Lower leg skin (tissue), 4 donors: ENCODE measurements at regions not wholly inside any gene's neighbourhood (a gene's known extent, or its start where the extent isn't known, plus 50 kb on each side); places are given as distances from the start of the nearest gene placed in this dataset.

Experiments
- DNase-seq, 2 donors: peaks; one replicate each; pipeline ENCODE4 v3.0.0-alpha.2; 2019; ENCODE audit warnings: low spot score in 2 of 2
- H3K4me3 ChIP-seq: fragments of 200-600 bp; sonication (generic); 2 replicates; pipeline ENCODE4 v1.5.1; 2017; ENCODE audit warnings: mild to moderate bottlenecking, low read depth; ENCODE audit not compliant: poor library complexity, severe bottlenecking
- POLR2A ChIP-seq, 2 donors: fragments of 450-650 bp; IDR thresholded peaks; one replicate each; pipeline ENCODE4 v1.6.1; 2016 to 2017; ENCODE audit warnings: antibody characterized with exemption in 2 of 2, mild to moderate bottlenecking in 1 of 2, moderate library complexity in 1 of 2
- WGBS, 2 donors: methylation state at CpG; one replicate each; pipeline ENCODE4 v1.1.5; 2018; 5-methylcytosine and 5-hydroxymethylcytosine counted together
- intact Hi-C: fragments of 100-400 bp; cut with DNase I; formaldehyde crosslinking; loops from one replicate; pipeline ENCODE4 v1.15.0; 2023; ENCODE audit warnings: low total_unique reads
- TF ChIP-seq, protein P1 (sequence below), 3 donors: fragments of 450-650 bp; IDR thresholded peaks; one replicate each; pipeline ENCODE4 v1.5.1; 2016; ENCODE audit warnings: antibody characterized with exemption in 3 of 3, mild to moderate bottlenecking in 3 of 3, moderate library complexity in 2 of 3

DNA sequence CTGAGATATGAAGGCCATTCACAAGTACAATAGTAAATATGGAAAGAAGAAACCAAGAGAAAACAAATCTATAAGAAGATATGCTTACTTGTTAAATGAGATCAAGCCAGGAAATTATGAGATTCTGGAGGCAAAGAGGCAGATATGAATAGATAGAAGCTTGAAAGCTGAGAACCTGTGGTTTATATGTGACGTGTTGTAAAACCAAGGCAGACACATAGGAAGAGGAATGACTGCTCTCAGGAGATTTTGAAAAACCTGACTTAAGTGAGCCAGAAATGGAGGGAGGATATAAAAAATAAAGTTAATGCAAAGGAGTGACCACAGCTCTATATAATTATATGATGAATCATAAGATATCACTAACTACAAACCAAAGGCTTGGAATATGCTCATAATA is 1160.5 kb upstream of the CNTN5 start:
- no peak for TF ChIP-seq POLR2A (IDR thresholded peaks at IDR 0.05)
- TF ChIP-seq, protein P1, sequence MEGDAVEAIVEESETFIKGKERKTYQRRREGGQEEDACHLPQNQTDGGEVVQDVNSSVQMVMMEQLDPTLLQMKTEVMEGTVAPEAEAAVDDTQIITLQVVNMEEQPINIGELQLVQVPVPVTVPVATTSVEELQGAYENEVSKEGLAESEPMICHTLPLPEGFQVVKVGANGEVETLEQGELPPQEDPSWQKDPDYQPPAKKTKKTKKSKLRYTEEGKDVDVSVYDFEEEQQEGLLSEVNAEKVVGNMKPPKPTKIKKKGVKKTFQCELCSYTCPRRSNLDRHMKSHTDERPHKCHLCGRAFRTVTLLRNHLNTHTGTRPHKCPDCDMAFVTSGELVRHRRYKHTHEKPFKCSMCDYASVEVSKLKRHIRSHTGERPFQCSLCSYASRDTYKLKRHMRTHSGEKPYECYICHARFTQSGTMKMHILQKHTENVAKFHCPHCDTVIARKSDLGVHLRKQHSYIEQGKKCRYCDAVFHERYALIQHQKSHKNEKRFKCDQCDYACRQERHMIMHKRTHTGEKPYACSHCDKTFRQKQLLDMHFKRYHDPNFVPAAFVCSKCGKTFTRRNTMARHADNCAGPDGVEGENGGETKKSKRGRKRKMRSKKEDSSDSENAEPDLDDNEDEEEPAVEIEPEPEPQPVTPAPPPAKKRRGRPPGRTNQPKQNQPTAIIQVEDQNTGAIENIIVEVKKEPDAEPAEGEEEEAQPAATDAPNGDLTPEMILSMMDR (IDR thresholded peaks at IDR 0.05): no peak
- WGBS, 2 donors: 61 to 67% methylated on average over 1 of the region's 1 CpG
- intact Hi-C loops: no loop called here
- no peak overlapping the region for H3K4me3 ChIP-seq
- DNase-seq: no peak

DNA sequence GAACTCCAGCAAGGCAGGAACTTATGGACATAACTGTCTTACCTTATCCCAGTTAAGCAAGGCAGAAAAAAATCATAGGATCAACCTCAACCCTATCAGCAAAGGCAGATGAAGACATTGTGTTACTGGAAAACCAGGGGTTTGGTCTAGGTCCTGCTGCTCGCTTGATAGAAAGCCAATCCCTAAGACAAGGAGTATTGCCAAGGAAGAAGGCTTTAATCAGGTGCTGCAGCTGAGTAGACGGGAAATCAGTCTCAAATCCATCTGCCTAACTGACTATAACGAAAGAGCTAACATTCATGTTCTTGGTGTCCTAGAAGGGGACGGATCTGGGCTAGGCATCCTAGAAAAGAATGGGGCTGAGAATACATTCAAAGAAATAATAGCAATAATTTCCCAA is 1158.7 kb upstream of the CNTN5 start:
- intact Hi-C loops: no loop called here
- no peak for DNase-seq
- no peak overlapping the region for H3K4me3 ChIP-seq
- WGBS, 2 donors: 89 to 90% methylated on average over 4 of the region's 4 CpGs
- TF ChIP-seq POLR2A (IDR thresholded peaks at IDR 0.05): no peak
- TF ChIP-seq, protein P1 (IDR thresholded peaks at IDR 0.05): no peak

DNA sequence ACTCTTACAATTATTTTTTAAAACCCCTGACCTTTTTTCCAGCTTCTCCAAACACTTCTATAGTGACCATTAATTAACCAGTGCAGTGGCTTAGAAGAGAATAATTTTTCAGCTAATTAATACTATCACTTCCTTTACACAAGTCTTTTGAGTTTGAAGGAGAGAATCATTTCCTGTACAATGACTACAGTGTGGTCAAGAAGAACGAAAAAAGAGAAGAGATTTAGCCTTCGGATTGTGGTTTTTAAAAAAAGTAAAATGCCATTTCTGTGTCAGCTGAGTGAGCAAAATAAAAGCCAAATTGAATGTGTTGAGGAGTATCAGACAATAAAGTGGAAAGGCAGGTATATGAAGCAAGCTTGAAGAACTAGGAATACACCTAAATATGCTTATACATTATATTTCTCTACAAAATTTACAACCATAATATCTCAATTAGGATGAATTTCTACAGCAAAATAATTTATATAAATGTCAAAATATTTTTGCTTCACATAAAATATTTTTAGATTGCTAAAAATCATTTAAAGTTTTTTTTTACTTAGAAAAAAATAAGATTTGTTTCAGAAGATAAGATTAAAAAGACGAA is 1155.2 kb upstream of the CNTN5 start:
- H3K4me3 ChIP-seq: no peak overlapping the region
- TF ChIP-seq POLR2A (IDR thresholded peaks at IDR 0.05): no peak
- TF ChIP-seq, protein P1 (IDR thresholded peaks at IDR 0.05): no peak
- DNase-seq: no peak
- intact Hi-C loops: no loop called here
- 59 to 64% methylated on average over 3 of the region's 3 CpGs for WGBS, 2 donors

DNA sequence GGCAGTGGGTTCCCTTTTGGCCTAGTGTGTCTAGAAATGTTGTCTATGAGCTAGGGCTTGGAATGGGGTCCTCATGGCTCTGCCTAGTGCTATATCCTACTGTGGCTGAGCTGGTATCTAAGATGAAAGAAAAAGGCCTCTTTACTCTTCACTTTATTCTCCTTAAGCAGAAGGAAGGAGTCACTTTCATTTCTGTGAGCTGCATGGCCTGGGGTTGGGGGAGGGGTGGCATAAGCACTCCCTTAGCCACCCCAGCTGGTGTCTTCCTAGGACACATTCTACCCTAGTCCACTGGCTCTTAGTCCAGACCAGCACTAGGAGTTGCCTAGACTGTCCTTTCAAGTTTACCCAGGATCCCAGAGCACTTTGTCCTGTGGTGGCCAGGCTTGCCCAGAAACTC is 1148.9 kb upstream of the CNTN5 start:
- intact Hi-C loops: no loop called here
- H3K4me3 ChIP-seq: no peak overlapping the region
- no peak for DNase-seq
- TF ChIP-seq, protein P1 (IDR thresholded peaks at IDR 0.05): no peak
- no peak for TF ChIP-seq POLR2A (IDR thresholded peaks at IDR 0.05)

GRCh38 chr11:97880209-97880608 is 1140.5 kb upstream of the CNTN5 start:
- no peak for DNase-seq
- no peak overlapping the region for H3K4me3 ChIP-seq
- intact Hi-C loops: no loop called here
- TF ChIP-seq, protein P1 (IDR thresholded peaks at IDR 0.05): no peak
- TF ChIP-seq POLR2A (IDR thresholded peaks at IDR 0.05): no peak

GRCh38 chr11:97883086-97883485 is 1137.7 kb upstream of the CNTN5 start:
- TF ChIP-seq, protein P1 (IDR thresholded peaks at IDR 0.05): no peak
- TF ChIP-seq POLR2A (IDR thresholded peaks at IDR 0.05): no peak
- WGBS, 2 donors: 75 to 78% methylated on average over 2 of the region's 2 CpGs
- intact Hi-C loops: no loop called here
- H3K4me3 ChIP-seq: no peak overlapping the region
- no peak for DNase-seq
